DMS 273 (cell line): ENCODE measurements at regions not wholly inside any gene's neighbourhood (a gene's known extent, or its start where the extent isn't known, plus 50 kb on each side); places are given as distances from the start of the nearest gene placed in this dataset.

Experiments
- DNase-seq: peaks from one replicate; lab custom pipeline; 2025; ENCODE audit not compliant: unreplicated experiment; lab: John Stamatoyannopoulos, UW

- no peak for DNase-seq
Observed at GRCh38 chr15:69854521-69855181, 243.1 kb downstream of the TLE3 start.

GRCh38 chr15:69855258-69856000 lies 242.3 kb downstream of the TLE3 start:
- no peak for DNase-seq

GRCh38 chr15:69857250-69857649 lies 240.5 kb downstream of the TLE3 start:
- no peak for DNase-seq

GRCh38 chr15:69857686-69858391 lies 239.9 kb downstream of the TLE3 start:
- no peak for DNase-seq

DNA sequence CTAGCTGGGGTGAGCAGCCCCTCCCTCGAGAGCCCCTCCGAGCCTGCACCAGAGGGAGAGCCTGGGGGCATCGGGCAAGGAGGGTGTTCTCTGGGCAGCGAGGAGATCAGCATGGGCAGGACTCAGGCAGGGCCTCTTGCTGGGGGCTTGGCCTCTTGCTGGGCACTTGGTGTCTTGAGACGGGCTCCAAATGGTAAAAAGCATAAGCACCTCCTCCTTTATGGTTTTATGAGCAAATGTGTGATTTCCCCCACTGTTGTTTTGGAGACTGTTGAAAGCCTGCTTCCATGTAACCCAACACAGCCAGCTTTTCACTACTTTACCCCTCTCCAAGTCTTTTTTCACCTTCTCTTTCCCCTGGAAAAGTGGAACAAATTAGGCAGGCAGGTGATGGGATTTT lies 239.3 kb downstream of the TLE3 start:
- DNase-seq, result no peak

- DNase-seq, result no peak
Observed at GRCh38 chr15:69859866-69860265, 237.9 kb downstream of the TLE3 start.

GRCh38 chr15:69860321-69860720 lies 237.4 kb downstream of the TLE3 start:
- no peak for DNase-seq

DNA sequence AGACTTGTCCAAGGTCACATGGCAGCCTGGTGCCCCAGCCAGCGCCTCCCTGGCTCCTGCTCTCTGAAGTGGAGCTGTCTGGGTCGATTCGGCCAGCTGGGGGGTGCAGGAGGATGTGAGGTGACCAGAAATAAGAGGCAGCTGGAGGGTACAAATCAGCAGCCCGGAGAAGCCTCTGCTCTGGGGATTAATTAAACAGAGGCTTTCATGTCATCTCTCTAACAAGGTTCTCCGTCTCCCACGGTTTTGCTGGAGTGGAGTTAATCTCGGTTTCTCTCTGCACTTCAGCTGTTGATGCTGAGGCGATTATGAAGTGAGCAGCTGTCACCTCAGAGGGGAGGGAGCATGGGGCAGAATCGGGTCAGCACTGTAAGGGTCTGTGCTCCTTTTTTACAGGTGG lies 236.8 kb downstream of the TLE3 start:
- peak; percentile 23 for DNase-seq

- no peak for DNase-seq
Observed at GRCh38 chr15:69861331-69862171, 236.2 kb downstream of the TLE3 start.

- DNase-seq, result peak; percentile 41
Observed at GRCh38 chr15:69862540-69862939, 235.2 kb downstream of the TLE3 start.

DNA sequence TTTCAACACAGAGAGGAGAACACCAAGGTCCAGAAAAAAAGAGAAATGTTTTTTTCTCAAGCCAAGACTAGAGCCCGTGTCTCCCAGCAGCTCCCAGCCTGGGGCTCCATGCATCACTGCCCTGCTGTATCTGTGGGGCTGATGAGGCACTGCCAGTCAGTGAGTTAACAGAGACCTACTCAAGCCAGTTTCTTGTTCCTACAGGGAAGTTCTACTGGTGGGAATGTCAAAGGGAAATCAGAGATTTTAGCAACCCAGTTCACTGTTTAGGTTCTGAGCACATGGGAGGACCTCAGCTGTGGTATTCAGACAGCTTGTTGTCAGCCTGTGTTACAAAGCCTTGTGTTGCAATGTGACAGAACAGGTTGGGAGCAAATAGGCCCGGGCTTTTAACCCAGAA lies 234.3 kb downstream of the TLE3 start:
- DNase-seq, result no peak

GRCh38 chr15:69865369-69865768 lies 232.3 kb downstream of the TLE3 start:
- no peak for DNase-seq

- DNase-seq, result no peak
Observed at GRCh38 chr15:69868756-69869155, 229.0 kb downstream of the TLE3 start.

- no peak for DNase-seq
Observed at GRCh38 chr15:69869291-69869690, 228.4 kb downstream of the TLE3 start.

DNA sequence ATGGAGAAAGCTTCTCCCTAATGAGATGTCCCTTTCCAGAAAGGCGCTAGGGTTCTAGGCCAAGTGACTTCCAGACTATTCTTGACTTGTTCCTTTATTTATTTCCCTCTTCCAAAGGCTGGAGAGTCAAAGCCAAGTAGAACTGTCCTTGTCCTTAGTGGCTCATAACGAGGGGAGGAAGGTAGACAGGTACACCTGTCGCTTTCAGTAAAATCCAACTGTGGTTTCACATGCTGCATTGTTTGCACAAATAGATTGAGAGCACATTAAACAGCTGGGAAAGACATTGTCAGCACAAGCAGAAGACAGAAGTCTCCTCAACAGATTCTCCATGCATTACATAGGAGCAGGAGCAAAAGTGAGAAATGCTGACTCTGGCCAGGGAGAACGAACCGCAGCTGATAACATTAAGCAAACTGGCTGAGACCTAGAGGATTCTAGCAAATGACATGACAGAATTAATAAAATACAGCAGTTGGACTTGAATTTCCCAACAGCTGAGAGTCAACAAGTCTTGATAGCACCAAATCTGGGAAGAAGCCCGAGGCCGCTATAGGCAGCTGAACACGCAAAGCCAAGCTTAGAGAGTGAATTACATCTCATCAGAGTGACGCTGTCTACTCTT lies 227.7 kb downstream of the TLE3 start:
- no peak for DNase-seq

DNA sequence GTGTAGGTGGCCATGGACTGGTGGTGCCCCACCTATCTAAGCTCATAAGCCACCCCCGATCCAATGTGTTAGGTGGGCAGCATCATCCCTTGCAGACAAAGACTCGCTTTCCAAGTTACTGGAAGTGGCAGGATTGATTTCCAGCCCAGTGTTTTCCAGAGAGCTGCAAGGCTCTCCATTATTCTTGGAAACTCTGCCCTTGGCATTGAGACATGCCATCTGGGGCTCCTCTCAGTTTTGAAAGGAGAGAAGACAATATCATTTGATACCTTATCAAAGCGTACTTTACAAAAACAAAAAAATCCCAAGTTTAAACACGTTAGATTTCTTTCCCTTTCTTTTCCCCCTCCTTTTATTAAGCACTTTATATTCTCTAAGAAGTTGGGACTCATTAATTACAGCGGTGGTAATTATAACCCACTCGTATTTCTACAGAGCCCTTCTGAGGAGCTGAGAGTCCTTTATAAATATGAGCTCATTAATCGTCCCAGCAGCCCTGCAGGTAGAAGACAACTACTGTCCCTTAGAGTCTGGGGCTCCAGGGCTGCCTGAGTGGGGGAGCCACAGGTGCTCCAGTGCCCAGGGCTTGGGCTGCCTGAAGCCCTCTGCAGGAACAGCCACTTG lies 226.1 kb downstream of the TLE3 start:
- peak; percentile 67 for DNase-seq

GRCh38 chr15:69873807-69874206 lies 223.9 kb downstream of the TLE3 start:
- no peak for DNase-seq

GRCh38 chr15:69874321-69874720 lies 223.4 kb downstream of the TLE3 start:
- peak; percentile 1 for DNase-seq

DNA sequence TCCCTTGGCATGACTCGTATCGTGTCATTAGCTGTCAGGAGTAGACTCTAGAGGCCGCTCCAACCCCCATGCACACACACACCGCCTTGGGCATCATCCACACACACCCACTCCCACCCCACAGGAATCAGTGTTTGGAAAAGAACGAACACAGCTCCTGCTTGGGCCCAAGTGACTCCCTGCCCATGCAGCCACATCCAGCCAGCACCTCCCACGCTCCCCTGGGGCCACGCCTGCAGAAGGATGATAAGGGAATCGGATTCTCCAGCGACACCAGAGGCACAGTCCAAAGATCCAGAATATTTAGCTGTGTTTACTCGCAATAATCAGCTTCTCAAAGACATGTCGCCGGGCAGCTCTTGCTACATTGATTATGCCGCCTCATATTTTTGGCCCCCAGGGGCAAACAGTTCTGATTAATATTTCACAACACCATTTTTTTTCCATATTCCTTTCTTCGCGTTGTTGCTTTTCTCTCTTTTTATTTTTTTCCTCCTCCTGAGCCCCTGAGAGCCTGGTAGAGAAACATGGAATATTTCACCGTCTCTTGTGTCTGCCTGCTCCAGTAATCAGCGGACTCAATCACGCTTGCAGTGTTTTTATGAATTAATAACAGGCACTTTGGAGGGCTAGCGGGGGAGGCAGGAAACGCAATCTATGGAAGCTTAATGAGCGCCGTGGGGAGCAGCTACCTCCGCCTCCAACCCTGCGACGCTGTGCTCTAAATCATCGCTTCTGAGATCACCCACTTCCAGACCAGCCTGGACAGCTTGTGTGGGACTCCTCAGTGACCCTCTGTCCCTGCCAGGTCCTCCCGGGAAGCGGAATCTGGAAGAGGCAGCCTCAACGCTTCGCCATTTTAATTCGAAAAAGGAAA lies 221.4 kb downstream of the TLE3 start:
- DNase-seq, result no peak
